ENCODE measurements at regions not wholly inside any gene's neighbourhood (a gene's known extent, or its start where the extent isn't known, plus 50 kb on each side); places are given as distances from the start of the nearest gene placed in this dataset.
"Not testable (repeated sequence)": the region's sequence is repeated elsewhere in the genome, so short reads cannot be mapped to it uniquely, and the experiment has no call there.

DNA sequence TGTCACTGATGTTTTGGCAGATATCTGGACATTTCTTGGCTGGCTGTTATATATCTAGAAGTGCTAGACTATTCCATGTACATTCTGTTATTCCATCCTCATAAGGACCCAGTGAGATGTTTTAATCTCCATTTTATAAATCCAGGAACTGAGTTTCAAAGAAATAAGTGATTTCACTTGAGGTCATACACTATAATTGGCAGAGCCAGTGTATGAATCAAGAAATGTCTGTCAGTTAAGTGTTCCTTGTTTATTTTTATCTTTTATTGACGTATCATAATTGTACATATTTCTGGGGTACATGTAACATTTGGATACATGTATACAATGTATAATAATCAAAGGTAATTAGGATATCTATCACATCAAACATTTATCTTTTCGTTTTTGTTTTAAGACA lies 338.3 kb upstream of the KLF4 start:
- Histone ChIP-seq H3K27me3 (no peaks in the 10 kb centered on the region), H3K27ac (no peak overlapping the region), H3K4me1 (peaks cover 7% of the 10 kb centered on the region), H3K4me3 (no peak overlapping the region), H3K9me3 (no peaks in the 10 kb centered on the region), H3K36me3 (no peaks in the 10 kb centered on the region)
- intact Hi-C loops (cut with DNase I) = no loop called here
- TF ChIP-seq POLR2AphosphoS5 (IDR thresholded peaks at IDR 0.05; ENCODE audit: insufficient read depth in 1 of 2, low read depth in 1 of 2) = no peak
- TF ChIP-seq POLR2A (IDR thresholded peaks at IDR 0.05) = no peak
- TF ChIP-seq, protein P1, sequence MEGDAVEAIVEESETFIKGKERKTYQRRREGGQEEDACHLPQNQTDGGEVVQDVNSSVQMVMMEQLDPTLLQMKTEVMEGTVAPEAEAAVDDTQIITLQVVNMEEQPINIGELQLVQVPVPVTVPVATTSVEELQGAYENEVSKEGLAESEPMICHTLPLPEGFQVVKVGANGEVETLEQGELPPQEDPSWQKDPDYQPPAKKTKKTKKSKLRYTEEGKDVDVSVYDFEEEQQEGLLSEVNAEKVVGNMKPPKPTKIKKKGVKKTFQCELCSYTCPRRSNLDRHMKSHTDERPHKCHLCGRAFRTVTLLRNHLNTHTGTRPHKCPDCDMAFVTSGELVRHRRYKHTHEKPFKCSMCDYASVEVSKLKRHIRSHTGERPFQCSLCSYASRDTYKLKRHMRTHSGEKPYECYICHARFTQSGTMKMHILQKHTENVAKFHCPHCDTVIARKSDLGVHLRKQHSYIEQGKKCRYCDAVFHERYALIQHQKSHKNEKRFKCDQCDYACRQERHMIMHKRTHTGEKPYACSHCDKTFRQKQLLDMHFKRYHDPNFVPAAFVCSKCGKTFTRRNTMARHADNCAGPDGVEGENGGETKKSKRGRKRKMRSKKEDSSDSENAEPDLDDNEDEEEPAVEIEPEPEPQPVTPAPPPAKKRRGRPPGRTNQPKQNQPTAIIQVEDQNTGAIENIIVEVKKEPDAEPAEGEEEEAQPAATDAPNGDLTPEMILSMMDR (IDR thresholded peaks at IDR 0.05) = no peak
- DNase-seq (ENCODE audit: extremely low spot score in 2 of 2) = no peak

DNA sequence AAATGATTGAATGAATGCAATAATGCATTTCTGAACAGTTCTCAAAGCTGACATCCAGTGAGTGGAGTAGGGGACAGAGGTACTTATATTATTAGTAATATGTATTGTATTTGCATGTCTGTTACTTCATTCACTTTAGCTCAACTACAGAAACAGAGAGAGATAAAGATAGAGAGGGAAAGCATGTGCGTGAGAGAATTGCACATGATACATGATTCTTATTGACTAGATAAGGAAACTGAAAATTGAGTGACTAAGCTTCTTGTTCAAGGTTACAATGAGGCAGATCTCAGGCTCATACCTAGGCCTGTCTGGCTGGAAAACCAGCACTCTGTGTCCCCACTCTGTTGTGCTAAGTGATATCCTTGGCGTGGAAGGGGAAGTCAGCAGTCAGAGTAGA lies 337.7 kb upstream of the KLF4 start:
- H3K36me3 ChIP-seq = no peaks in the 10 kb centered on the region
- TF ChIP-seq POLR2AphosphoS5 (IDR thresholded peaks at IDR 0.05; ENCODE audit: insufficient read depth in 1 of 2, low read depth in 1 of 2) = no peak
- TF ChIP-seq POLR2A (IDR thresholded peaks at IDR 0.05) = no peak
- TF ChIP-seq, protein P1 (IDR thresholded peaks at IDR 0.05) = no peak
- no peaks in the 10 kb centered on the region for H3K27me3 ChIP-seq
- H3K4me1 ChIP-seq = peaks cover 7% of the 10 kb centered on the region
- no peaks in the 10 kb centered on the region for H3K9me3 ChIP-seq
- H3K27ac ChIP-seq = no peak overlapping the region
- H3K4me3 ChIP-seq = no peak overlapping the region
- peak in 1 of 2 donors; percentile 18 for DNase-seq (ENCODE audit: extremely low spot score in 2 of 2)
- intact Hi-C loops (cut with DNase I) = no loop called here

DNA sequence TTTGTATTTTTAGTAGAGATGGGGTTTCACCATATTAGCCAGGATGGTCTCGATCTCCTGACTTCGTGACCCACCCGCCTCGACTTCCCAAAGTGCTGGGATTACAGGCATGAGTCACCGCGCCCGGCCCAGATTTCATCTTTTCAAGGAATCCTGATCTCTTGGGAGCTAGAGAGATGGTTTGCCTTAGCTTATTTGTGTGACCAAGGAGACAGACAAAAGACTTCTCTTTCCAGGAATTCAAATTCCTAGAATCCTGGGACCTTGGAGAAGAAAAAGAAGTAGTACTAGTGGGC lies 337.1 kb upstream of the KLF4 start:
- intact Hi-C loops (cut with DNase I); H3K36me3 ChIP-seq; H3K27ac ChIP-seq; DNase-seq (ENCODE audit: extremely low spot score in 2 of 2); H3K4me1 ChIP-seq; H3K9me3 ChIP-seq; H3K27me3 ChIP-seq; H3K4me3 ChIP-seq: not testable (repeated sequence)

DNA sequence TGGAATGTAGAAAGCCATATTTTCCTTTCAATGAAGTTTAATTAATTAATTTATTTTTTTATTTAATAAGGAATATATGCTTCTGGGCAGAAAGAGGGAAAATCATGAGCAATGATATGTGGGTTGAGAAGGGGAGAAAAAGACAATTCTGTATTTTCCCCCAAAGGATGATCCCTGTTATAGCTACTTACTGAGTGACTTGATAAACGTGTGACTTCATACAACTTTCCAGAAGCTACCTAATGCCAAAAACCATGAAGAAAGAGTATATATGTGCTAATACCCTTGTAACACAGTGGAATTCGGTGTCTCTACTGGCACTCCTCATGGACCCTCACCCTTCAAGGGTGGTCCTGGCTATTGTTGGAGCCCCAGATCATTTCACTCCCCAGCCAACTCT lies 335.0 kb upstream of the KLF4 start:
- intact Hi-C loops (cut with DNase I) = no loop called here
- Histone ChIP-seq H3K36me3 (no peaks in the 10 kb centered on the region), H3K27ac (no peak overlapping the region), H3K9me3 (no peaks in the 10 kb centered on the region), H3K4me3 (no peak overlapping the region), H3K27me3 (no peaks in the 10 kb centered on the region), H3K4me1 (peaks cover 7% of the 10 kb centered on the region)
- TF ChIP-seq POLR2AphosphoS5 (IDR thresholded peaks at IDR 0.05; ENCODE audit: insufficient read depth in 1 of 2, low read depth in 1 of 2) (no peak), POLR2A (IDR thresholded peaks at IDR 0.05) (no peak)
- TF ChIP-seq, protein P1 (IDR thresholded peaks at IDR 0.05) = no peak
- no peak for DNase-seq (ENCODE audit: extremely low spot score in 2 of 2)

DNA sequence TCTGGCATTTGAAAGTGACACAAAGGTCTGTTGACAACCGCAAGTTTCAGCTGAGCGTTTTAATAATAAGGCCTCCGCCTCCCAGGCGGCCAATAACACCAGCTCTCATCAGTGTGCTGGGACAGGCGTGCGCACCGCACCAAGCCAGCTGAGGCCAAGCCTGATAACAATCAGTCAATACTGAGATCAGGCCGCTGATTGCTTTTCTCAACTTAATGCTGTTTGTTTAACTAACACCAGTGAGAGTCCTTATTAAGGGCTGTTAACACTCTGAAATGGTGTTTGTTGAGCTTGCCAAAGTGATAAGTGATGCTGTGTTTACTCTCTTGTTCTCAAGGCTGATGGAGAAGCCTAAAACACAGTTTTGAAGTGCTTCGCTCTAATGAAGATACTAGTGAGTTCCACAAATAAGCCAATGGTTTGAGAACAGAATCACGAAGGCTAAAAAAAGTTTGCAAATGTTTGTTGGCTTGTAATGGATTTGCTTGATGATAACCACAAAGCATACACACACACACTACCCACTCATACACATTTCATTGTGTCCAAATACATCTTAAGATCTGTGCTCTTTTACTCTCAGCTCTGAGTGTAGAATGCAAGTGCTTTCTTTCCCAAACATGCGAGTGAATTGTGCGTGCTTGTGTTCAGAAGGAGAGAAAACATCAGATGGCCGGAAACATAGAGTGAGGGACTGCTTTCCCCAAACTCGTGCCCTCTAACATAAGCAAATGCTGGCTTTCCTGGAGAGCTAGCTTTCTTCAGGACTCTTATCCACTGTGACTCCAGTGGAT lies 330.4 kb upstream of the KLF4 start:
- Histone ChIP-seq H3K4me3 (no peak overlapping the region), H3K27me3 (no peaks in the 10 kb centered on the region), H3K27ac (no peak overlapping the region), H3K4me1 (peaks cover 7% of the 10 kb centered on the region), H3K9me3 (no peaks in the 10 kb centered on the region), H3K36me3 (no peaks in the 10 kb centered on the region)
- DNase-seq (ENCODE audit: extremely low spot score in 2 of 2) = no peak
- no peak for TF ChIP-seq POLR2AphosphoS5 (IDR thresholded peaks at IDR 0.05; ENCODE audit: insufficient read depth in 1 of 2, low read depth in 1 of 2)
- TF ChIP-seq, protein P1 (IDR thresholded peaks at IDR 0.05) = no peak
- TF ChIP-seq POLR2A (IDR thresholded peaks at IDR 0.05) = no peak
- intact Hi-C loops (cut with DNase I) = no loop called here

DNA sequence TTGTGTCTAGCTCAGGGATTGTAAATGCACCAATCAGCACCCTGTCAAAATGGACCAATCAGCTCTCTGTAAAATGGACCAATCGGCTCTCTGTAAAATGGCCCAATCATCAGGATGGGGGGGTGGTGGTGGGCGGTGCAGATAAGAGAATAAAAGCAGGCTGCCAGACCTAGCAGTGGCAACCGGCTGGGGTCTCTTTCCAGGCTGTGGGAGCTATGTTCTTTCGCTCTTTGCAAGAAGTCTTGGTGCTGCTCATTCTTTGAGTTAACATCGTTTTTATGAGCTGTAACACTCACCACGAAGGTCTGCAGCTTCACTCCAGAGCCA lies 328.9 kb upstream of the KLF4 start:
- intact Hi-C loops (cut with DNase I); H3K27me3 ChIP-seq; H3K27ac ChIP-seq; DNase-seq (ENCODE audit: extremely low spot score in 2 of 2); H3K9me3 ChIP-seq; H3K4me1 ChIP-seq; H3K36me3 ChIP-seq; H3K4me3 ChIP-seq: not testable (repeated sequence)

DNA sequence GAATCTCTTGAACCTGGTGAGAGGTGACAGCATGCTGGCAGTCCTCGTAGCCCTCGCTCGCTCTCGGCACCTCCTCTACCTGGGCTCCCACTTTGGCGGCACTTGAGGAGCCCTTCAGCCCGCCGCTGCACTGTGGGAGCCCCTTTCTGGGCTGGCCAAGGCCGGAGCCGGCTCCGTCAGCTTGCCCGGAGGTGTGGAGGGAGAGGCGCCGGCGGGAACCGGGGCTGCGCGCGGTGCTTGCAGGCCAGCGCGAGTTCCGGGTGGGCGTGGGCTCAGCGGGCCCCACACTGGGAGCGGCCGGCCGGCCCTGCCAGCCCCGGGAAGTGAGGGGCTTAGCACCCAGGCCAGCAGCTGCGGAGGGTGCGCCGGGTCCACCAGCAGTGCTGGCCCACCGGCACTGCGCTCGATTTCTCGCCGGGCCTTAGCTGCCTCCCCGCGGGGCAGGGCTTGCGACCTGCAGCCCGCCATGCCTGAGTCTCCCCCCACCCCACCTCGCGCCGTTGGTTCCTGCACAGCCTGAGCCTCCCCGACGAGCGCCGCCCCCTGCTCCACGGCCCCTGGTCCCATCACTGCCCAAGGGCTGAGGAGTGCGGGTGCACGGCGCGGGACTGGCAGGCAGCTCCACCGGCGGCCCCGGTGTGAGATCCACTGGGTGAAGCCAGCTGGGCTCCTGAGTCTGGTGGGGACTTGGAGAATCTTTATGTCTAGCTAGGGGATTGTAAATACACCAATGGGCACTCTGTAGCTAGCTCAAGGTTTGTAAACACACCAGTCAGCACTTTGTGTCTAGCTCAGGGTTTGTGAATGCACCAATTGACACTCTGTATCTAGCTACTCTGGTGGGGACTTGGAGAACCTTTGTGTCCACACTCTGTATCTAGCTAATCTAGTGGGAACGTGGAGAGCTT lies 328.3 kb upstream of the KLF4 start:
- H3K27me3 ChIP-seq; intact Hi-C loops (cut with DNase I); H3K27ac ChIP-seq; H3K4me3 ChIP-seq; H3K9me3 ChIP-seq; H3K4me1 ChIP-seq; H3K36me3 ChIP-seq: not testable (repeated sequence)
- DNase-seq (ENCODE audit: extremely low spot score in 2 of 2) = peak in 1 of 2 donors; percentile 40

Measured in vagina (tissue), 2 donors.